ENCODE measurements at regions not wholly inside any gene's neighbourhood (a gene's known extent, or its start where the extent isn't known, plus 50 kb on each side); places are given as distances from the start of the nearest gene placed in this dataset.

DNA sequence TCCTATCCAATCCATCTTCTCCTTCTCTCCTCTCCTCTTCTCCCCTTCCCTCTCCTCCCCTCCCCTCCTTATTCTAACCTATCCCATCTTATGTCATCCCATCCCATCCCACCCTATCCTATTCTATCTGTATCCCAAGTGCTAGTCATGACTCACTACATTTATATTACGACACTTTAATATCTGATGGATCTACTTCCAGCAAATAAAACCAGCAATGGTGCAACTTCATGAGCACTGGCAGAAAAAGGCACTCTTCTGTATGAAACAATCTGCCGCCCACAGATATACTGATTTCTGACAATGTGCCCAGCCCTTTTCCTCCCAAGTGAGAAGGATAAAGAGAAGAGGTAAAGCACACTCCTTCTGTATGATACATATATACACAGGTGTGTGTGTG, 86.6 kb upstream of the ANKH start:
- no peaks in the 10 kb centered on the region for H4K20me1 ChIP-seq (ENCODE audit: control insufficient read depth, insufficient read depth)
- ATAC-seq (no peak), FAIRE-seq (no peak), DNase-seq (ENCODE audit: low read depth, low spot score) (no peak)
- no peaks in the 10 kb centered on the region for H3K9me3 ChIP-seq (replicated peaks; ENCODE audit: control insufficient read depth, insufficient read depth, low read length)
- H3K4me1 ChIP-seq (ENCODE audit: control insufficient read depth, insufficient read depth, low read length), result no peaks in the 10 kb centered on the region
- no peak overlapping the region for H3K4me2 ChIP-seq (ENCODE audit: control insufficient read depth, insufficient read depth)
- H3K27ac ChIP-seq (ENCODE audit: control insufficient read depth, insufficient read depth), result no peak overlapping the region
- RAD21 ChIA-PET (ENCODE audit: unreplicated experiment), result no interaction called here
- H3K9ac ChIP-seq (ENCODE audit: control insufficient read depth, insufficient read depth, low read length), result no peak overlapping the region
- no peaks in the 10 kb centered on the region for H3K27me3 ChIP-seq (replicated peaks in 1 of 2; ENCODE audit: control insufficient read depth in 2 of 2, insufficient read depth in 2 of 2, low read length in 1 of 2)
- CTCF ChIA-PET, result no interaction called here
- BruUV-seq (replicated peaks), result no TSS peak
- no peaks in the 10 kb centered on the region for H3K79me2 ChIP-seq (ENCODE audit: control insufficient read depth, insufficient read depth, low read length)
- H3K4me3 ChIP-seq, result no peak overlapping the region
- no peaks in the 10 kb centered on the region for H3K36me3 ChIP-seq (ENCODE audit: control insufficient read depth in 2 of 2, insufficient read depth in 2 of 2, low read length in 1 of 2)
- POLR2A ChIA-PET, result no interaction called here
- in situ Hi-C loops (cut with MboI), result no loop called here
- WGBS (ENCODE audit: insufficient coverage, insufficient replicate concordance, low lambda C conversion rate, missing lambda C conversion rate), result 36% methylated on average over 2 of the region's 2 CpGs
- SMC1A ChIA-PET (ENCODE audit: uncharacterized antibody, unreplicated experiment), result interaction anchor here (1.6 kb wide), 1 partner anchor 44 kb away, joined by 8 read pairs; no protein-coding TSS in a partner anchor
- intact Hi-C loops (cut with micrococcal nuclease; ENCODE audit: unreplicated experiment), result no loop called here
- H2AFZ ChIP-seq (ENCODE audit: control insufficient read depth, low read depth, low read length), result no peak overlapping the region
- TF ChIP-seq, protein P1, sequence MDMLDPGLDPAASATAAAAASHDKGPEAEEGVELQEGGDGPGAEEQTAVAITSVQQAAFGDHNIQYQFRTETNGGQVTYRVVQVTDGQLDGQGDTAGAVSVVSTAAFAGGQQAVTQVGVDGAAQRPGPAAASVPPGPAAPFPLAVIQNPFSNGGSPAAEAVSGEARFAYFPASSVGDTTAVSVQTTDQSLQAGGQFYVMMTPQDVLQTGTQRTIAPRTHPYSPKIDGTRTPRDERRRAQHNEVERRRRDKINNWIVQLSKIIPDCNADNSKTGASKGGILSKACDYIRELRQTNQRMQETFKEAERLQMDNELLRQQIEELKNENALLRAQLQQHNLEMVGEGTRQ (IDR thresholded peaks at IDR 0.05; ENCODE audit: borderline replicate concordance, low read depth, low read length), result no peak
- TF ChIP-seq, protein P2, sequence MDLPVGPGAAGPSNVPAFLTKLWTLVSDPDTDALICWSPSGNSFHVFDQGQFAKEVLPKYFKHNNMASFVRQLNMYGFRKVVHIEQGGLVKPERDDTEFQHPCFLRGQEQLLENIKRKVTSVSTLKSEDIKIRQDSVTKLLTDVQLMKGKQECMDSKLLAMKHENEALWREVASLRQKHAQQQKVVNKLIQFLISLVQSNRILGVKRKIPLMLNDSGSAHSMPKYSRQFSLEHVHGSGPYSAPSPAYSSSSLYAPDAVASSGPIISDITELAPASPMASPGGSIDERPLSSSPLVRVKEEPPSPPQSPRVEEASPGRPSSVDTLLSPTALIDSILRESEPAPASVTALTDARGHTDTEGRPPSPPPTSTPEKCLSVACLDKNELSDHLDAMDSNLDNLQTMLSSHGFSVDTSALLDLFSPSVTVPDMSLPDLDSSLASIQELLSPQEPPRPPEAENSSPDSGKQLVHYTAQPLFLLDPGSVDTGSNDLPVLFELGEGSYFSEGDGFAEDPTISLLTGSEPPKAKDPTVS (IDR thresholded peaks at IDR 0.05; ENCODE audit: low read depth, low read length), result no peak
- TF ChIP-seq PAX5 (IDR thresholded peaks at IDR 0.05; ENCODE audit: borderline replicate concordance, low read depth, low read length) (no peak), SREBF1 (IDR thresholded peaks at IDR 0.05; ENCODE audit: low read length) (no peak), E4F1 (IDR thresholded peaks at IDR 0.05; ENCODE audit: borderline replicate concordance, partially characterized antibody) (no peak), SMAD5 (IDR thresholded peaks at IDR 0.05; ENCODE audit: low read depth) (no peak), NKRF (conservative IDR thresholded peaks at IDR 0.05) (no peak), CEBPB (IDR thresholded peaks at IDR 0.05; ENCODE audit: borderline replicate concordance in 1 of 2, low read depth in 2 of 2, low read length in 2 of 2) (no peak), JUNB (IDR thresholded peaks at IDR 0.05) (no peak), ETV6 (conservative IDR thresholded peaks at IDR 0.05 in 1 of 2, IDR thresholded peaks at IDR 0.05 in 1 of 2; ENCODE audit: borderline replicate concordance in 1 of 2, low read depth in 1 of 2) (no peak), NR2C1 (IDR thresholded peaks at IDR 0.05) (no peak), ESRRA (IDR thresholded peaks at IDR 0.05; ENCODE audit: low read length) (no peak), FOS (IDR thresholded peaks at IDR 0.05; ENCODE audit: borderline replicate concordance, extremely low read depth, insufficient read length) (no peak), SP1 (IDR thresholded peaks at IDR 0.05; ENCODE audit: low read depth, low read length) (no peak), ZBTB4 (CRISPR knock-in tag; IDR thresholded peaks at IDR 0.05) (no peak)
